OCI-LY3 (cell line): ENCODE measurements at regions not wholly inside any gene's neighbourhood (a gene's known extent, or its start where the extent isn't known, plus 50 kb on each side); places are given as distances from the start of the nearest gene placed in this dataset.

Experiments
- CTCF ChIP-seq: fragments of 200-600, 300-600 bp; sonication (generic); IDR thresholded peaks from 2 replicates; pipeline ENCODE4 v1.5.1; 2014; ENCODE audit warnings: antibody characterized with exemption, low read length, low read depth
- EZH2phosphoT487 ChIP-seq: fragments of 200-600 bp; shearing (Covaris generic); IDR thresholded peaks from 2 replicates; pipeline ENCODE4 v1.6.1; 2018; ENCODE audit warnings: antibody characterized with exemption, mixed run types, low read depth

- TF ChIP-seq CTCF: no peak
- no peak for TF ChIP-seq EZH2phosphoT487
Measured at GRCh38 chrX:139209342-139209741, 321.2 kb upstream of the F9 start.
